HuH-7 (cell line): ENCODE measurements at regions not wholly inside any gene's neighbourhood (a gene's known extent, or its start where the extent isn't known, plus 50 kb on each side); places are given as distances from the start of the nearest gene placed in this dataset.

Source experiments
- DNase-seq: peaks from one replicate; pipeline ENCODE4 v3.0.0; 2011; ENCODE audit warnings: low spot score

DNA sequence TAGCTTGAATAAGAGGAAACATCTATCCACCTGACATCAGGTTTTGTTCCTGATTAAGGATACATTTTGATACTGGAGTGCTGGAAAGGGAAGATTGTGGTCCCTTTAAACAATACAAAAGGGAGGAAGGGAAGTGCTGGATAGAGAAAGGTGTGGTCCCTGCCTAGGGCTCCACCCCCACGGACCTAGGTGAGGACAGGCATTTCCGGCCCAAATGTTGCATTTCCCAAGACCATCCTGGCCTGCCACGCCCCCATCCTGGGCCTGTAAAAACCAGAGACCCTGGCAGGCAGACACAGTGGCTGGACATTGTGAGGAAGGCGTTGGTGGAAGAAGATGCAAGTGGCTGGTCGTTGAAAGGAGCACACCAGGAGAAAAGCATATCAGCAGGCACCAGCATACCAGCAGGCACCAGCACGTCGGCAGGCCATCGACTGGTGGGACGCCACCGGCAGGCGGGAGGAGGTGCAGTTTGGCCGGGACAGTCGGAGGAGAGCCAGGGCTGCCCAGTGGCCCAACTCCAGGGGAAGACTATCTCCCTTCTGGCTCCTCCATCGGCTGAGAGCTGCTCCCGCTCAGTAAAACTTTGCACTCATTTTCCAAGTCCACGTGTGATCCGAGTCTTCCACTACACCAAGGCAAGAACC is 53.2 kb upstream of the AMN1 start:
- no peak for DNase-seq

DNA sequence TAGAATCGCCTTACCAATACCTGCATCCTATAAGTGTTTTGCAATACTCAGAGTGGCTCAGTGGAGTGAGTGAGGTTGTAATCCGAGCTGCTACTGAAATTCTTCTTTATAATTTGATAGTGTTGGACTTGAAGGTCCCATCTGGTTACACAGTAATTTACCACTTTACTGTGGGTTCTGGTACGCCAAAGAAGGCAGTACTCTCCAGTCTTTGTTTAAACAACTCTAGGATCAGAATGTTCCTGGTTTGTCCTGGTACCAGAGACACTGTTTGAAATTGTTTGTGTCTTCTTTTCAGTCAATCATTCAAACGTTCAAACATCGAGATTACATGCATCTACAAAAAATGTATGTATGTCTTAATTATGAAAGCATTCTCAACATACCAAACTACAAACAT is 51.3 kb upstream of the AMN1 start:
- DNase-seq = no peak

DNA sequence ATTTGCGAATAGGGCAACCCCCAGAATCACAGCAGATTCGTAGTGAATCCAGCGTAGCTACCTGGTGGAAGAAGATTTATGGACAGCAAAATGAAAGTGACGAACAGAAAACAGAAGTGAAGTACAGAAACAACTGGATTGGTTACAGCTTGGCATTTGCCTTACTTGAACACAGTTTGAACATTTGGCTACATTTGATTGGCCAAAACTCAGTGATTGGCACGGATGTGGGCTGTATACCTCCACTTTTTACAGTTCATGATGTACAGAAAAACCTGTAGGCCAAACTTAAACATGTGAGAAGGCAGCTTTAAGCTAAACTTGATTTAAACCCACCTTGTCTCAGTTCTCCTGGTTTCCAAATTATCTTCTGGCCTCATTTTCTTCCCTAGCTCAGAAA is 49.9 kb upstream of the AMN1 start:
- DNase-seq = no peak
